SJCRH30 (cell line): ENCODE measurements at regions not wholly inside any gene's neighbourhood (a gene's known extent, or its start where the extent isn't known, plus 50 kb on each side); places are given as distances from the start of the nearest gene placed in this dataset.
A peak's percentile ranks its signal among the peaks of the same experiment; 100 is the strongest.

Experiments
- DNase-seq, 2 experiments: peaks; one replicate each; pipeline ENCODE4 v3.0.0-alpha.2; 2015 to 2020
- H3K27ac ChIP-seq: fragments of 250-450 bp; sonication (Bioruptor Pico); 2 replicates; pipeline ENCODE4 v1.5.1; 2020; ENCODE audit warnings: mild to moderate bottlenecking, moderate library complexity
- H3K27me3 ChIP-seq: fragments of 250-450 bp; sonication (Bioruptor Pico); 2 replicates; pipeline ENCODE4 v1.5.1; 2020; ENCODE audit warnings: mild to moderate bottlenecking, moderate library complexity
- H3K36me3 ChIP-seq: fragments of 250-450 bp; sonication (Bioruptor Pico); 2 replicates; pipeline ENCODE4 v1.5.1; 2020; ENCODE audit warnings: mild to moderate bottlenecking, moderate library complexity
- H3K4me1 ChIP-seq: fragments of 250-450 bp; sonication (Bioruptor Pico); 2 replicates; pipeline ENCODE4 v1.5.1; 2020; ENCODE audit warnings: mild to moderate bottlenecking, moderate library complexity
- H3K4me3 ChIP-seq: fragments of 250-450 bp; sonication (Bioruptor Pico); 2 replicates; pipeline ENCODE4 v1.5.1; 2020; ENCODE audit warnings: mild to moderate bottlenecking, moderate library complexity
- H3K9me3 ChIP-seq: fragments of 250-450 bp; sonication (Bioruptor Pico); replicated peaks from 2 replicates; pipeline ENCODE4 v1.5.1; 2020; ENCODE audit warnings: mild to moderate bottlenecking, moderate library complexity

DNA sequence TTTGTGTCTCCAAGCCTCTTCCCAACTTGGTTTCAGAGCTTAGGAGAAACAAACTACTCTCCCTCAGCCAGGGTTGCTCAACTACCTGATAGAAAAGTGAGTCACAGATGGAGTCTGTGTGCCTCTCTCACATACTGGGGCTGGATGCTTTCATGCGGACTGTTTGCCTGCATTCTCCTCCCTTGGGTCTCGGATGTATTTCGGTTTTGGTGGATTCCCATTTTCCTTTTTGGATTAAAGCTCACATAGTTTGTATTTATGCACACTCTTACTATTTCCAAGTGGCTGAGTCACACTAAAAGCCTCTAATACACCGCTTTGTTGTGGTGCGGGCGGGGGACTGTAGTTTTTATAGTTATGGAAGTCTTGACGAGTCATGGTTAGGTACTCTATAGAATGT, 505.4 kb downstream of the LRFN5 start:
- no peaks in the 10 kb centered on the region for H3K27me3 ChIP-seq
- no peak for DNase-seq
- no peaks in the 10 kb centered on the region for H3K36me3 ChIP-seq
- H3K27ac ChIP-seq = no peak overlapping the region
- H3K4me3 ChIP-seq = no peak overlapping the region
- H3K4me1 ChIP-seq = no peaks in the 10 kb centered on the region
- no peaks in the 10 kb centered on the region for H3K9me3 ChIP-seq

DNA sequence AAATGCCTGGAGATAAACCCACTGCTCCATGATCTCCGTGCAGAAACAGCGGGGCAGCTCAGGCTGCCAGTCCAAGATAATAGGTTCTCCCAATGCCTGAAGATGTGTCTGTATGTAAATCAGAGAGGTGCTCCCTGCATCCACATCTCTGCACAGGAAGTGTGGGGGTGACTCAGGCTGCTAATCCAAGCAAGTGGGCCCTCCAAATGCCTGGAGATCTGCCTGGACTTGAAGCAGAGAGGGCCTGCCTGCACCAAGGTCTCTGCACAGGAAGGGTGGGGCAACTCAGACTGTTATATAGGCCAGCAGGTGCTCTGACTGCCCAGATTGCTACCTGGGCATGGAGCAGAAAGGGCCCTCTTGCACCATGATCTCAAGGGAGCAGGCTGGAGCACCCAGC, 504.7 kb downstream of the LRFN5 start:
- Histone ChIP-seq H3K36me3 (no peaks in the 10 kb centered on the region), H3K4me1 (no peaks in the 10 kb centered on the region), H3K27ac (no peak overlapping the region), H3K9me3 (no peaks in the 10 kb centered on the region), H3K4me3 (no peak overlapping the region), H3K27me3 (no peaks in the 10 kb centered on the region)
- DNase-seq = no peak

DNA sequence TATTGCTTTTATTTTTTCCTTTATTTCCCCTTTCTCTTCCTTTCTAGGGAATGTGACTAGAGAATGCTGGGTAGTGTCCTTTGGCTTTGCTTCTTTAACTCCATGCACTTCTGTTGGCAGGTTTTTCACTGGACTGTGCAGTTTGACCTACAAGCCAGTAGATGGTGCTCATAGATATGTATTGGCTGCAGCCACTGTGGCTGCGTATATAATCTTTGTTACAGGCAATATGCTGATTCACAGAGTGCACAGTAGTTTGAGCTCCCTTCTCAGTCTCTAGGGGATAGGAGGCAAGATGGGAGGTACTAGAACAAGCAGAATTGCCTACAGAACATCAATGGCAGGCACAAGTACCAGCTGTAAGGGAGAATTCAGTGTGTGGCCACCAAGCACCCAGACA, 503.5 kb downstream of the LRFN5 start:
- no peaks in the 10 kb centered on the region for H3K9me3 ChIP-seq
- peak; percentile 34 to 63 for DNase-seq
- no peak overlapping the region for H3K27ac ChIP-seq
- no peaks in the 10 kb centered on the region for H3K27me3 ChIP-seq
- H3K4me1 ChIP-seq = no peaks in the 10 kb centered on the region
- no peak overlapping the region for H3K4me3 ChIP-seq
- no peaks in the 10 kb centered on the region for H3K36me3 ChIP-seq

DNA sequence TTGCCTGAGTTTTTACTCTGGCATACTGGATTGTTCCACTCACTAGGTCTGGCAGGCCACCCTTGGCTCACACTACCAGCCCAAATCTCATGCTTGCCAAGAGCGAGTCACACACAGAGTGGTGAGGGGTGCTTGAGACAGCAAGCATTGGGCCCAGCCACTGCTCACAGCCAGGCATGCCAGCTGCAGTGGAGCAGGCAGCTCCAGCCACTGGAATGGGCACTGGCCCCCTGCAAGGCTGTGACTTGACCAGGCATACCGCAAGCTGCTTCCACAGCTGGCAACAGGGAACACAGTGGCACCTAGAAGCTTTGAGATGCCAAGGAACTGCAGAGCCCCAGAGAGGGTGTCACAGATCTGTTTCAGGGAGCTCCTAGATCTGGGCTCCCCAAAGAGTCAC, 488.5 kb downstream of the LRFN5 start:
- H3K27me3 ChIP-seq = no peaks in the 10 kb centered on the region
- H3K4me1 ChIP-seq = no peaks in the 10 kb centered on the region
- no peak overlapping the region for H3K4me3 ChIP-seq
- DNase-seq = no peak
- H3K27ac ChIP-seq = no peak overlapping the region
- no peaks in the 10 kb centered on the region for H3K36me3 ChIP-seq
- no peaks in the 10 kb centered on the region; the same call in 1 of the 2 replicates for H3K9me3 ChIP-seq

DNA sequence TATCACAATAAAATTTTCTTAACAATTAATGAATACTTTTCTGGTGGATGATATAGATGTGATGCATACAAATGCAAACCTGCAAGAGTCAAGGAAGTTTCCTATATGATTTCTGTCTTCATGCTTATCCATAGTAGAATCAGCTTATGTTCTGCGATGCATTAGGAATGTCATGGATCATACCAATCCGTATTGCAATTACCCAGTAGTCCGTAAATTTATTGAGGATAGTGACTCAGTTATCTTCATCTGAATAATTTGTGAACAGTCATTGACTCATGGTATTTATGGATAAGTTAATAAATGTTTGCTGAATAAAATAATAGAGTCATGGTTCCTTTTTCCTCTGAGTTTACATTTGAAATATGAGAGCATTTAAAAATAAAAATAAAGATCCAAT, 483.4 kb downstream of the LRFN5 start:
- Histone ChIP-seq H3K27ac (no peak overlapping the region), H3K27me3 (no peaks in the 10 kb centered on the region), H3K4me1 (no peaks in the 10 kb centered on the region), H3K4me3 (no peak overlapping the region), H3K9me3 (no peaks in the 10 kb centered on the region; the same call in 1 of the 2 replicates), H3K36me3 (no peaks in the 10 kb centered on the region)
- no peak for DNase-seq

DNA sequence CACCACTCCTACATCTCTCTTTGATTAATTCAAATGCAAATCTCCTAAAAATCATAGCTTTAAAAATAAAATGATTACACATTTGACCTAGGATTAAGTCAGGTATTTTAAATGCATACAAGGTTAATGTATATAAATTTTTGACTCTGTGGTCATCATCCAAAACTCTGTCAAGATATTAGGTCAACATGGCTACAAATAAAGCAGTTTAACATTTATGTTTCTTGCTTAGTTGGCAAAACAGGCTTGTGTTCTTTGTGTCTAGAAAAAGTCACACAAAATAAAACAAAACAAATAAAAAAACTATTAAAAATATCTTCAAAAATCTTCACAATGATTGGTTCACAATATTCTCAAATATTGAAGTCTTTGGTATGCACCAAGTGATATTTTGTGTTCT, 473.2 kb downstream of the LRFN5 start:
- no peak for DNase-seq

DNA sequence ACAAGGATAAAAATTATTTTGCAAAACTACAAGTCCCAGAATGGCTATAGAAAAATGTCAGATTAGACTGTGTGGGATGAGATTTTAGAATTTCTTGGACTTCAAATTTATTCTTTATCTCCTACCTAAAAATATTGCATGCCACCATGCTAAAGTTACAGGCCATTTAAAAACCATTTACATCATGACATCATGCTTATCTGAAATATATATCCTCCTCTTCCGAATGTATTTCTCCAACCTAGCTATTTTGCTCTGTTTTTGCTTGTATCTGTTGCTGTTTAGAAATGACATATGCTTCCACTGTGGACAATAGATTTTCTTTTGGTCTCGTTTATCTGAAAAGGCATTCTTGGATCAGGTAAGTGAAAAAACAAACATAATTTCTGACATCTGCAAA, 471.7 kb downstream of the LRFN5 start:
- no peaks in the 10 kb centered on the region; the same call in 1 of the 2 replicates for H3K4me1 ChIP-seq
- H3K4me3 ChIP-seq = no peak overlapping the region
- DNase-seq = no peak
- H3K27me3 ChIP-seq = no peaks in the 10 kb centered on the region
- no peak overlapping the region for H3K27ac ChIP-seq
- H3K36me3 ChIP-seq = no peaks in the 10 kb centered on the region
- H3K9me3 ChIP-seq = no peaks in the 10 kb centered on the region

More for the DNA sequence above, 473.2 kb downstream of the LRFN5 start:
- H3K9me3 ChIP-seq = no peaks in the 10 kb centered on the region
- no peaks in the 10 kb centered on the region for H3K36me3 ChIP-seq
- H3K4me3 ChIP-seq = no peak overlapping the region
- H3K27ac ChIP-seq = no peak overlapping the region
- no peaks in the 10 kb centered on the region for H3K27me3 ChIP-seq
- no peaks in the 10 kb centered on the region; the same call in 1 of the 2 replicates for H3K4me1 ChIP-seq

DNA sequence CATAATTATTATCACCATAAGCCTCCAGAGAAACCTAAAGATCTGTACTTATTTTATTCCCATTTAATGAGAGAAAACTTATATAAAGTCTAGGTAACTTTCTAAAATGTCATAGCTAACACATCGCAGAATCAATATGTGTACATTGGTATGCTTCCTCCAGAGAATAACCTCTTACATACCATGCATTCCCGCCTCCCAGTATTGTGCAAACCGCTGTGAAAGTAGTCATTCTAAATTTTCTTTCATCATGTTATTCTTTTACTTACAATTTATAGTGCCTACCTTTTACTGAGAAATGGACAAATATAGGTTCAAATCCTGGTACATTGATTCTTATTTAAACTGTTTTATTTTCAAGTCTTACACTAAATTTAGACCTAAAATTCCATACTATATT, 463.4 kb downstream of the LRFN5 start:
- H3K4me3 ChIP-seq = no peak overlapping the region
- no peaks in the 10 kb centered on the region for H3K36me3 ChIP-seq
- H3K27ac ChIP-seq = no peak overlapping the region
- DNase-seq = no peak
- H3K9me3 ChIP-seq = no peaks in the 10 kb centered on the region
- H3K27me3 ChIP-seq = no peaks in the 10 kb centered on the region
- no peaks in the 10 kb centered on the region for H3K4me1 ChIP-seq

DNA sequence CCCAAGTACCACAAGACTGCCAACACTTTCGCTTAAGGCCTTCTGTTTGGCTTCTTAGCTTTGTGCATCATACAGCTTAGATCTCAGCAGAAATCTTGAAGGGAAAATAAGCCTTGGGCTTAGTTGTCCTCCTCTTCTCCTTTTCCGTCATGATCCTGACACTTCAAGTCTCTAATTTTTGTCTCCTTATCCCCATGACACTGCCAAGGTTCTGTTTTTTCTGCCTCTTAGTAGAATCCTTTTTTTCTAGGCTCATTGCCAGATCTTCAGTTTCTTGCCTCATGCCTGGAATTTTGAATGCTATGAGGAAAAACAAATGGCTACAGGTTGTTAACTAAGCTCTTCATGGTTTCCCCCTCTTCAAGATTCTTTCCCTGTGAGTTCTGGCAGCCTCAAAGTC, 450.4 kb downstream of the LRFN5 start:
- Histone ChIP-seq H3K36me3 (no peaks in the 10 kb centered on the region), H3K4me3 (no peak overlapping the region), H3K27me3 (no peaks in the 10 kb centered on the region), H3K4me1 (no peaks in the 10 kb centered on the region), H3K27ac (no peak overlapping the region), H3K9me3 (no peaks in the 10 kb centered on the region)
- DNase-seq = no peak

DNA sequence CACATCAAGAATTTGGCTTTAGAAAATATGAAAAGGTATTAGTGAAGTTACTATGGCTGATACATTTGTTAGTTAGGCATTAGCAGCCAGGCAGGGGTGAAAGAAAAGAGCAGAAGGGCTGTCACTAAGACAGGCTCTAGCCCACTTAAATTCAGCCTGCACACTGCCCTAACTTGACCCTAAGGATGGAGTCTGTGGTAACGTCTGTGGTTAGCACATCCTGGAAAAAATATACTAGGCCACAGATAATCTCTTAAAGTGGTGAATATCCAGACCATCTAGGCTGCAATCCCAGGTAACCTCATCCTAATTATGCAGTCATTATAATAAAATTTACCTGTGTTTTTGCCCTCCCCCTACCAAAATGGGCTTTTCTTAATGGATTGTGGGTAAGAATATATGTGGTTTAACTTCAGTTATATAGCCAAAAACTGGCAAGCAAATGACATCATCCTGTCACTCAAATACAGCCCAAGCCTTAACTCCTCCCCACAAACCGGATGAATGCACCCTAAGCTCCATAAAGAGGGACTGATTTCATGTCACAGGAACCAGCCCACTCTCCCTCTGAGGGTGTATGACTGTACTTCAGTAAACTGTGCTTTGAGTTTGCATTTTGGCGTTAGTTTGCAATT, 440.9 kb downstream of the LRFN5 start:
- H3K36me3 ChIP-seq = no peaks in the 10 kb centered on the region
- peak; percentile 46 to 69 for DNase-seq
- H3K27me3 ChIP-seq = no peaks in the 10 kb centered on the region
- H3K27ac ChIP-seq = peak overlapping the region; percentile 30
- no peak overlapping the region for H3K4me3 ChIP-seq
- no peaks in the 10 kb centered on the region for H3K9me3 ChIP-seq
- H3K4me1 ChIP-seq = peaks cover 8% of the 10 kb centered on the region

DNA sequence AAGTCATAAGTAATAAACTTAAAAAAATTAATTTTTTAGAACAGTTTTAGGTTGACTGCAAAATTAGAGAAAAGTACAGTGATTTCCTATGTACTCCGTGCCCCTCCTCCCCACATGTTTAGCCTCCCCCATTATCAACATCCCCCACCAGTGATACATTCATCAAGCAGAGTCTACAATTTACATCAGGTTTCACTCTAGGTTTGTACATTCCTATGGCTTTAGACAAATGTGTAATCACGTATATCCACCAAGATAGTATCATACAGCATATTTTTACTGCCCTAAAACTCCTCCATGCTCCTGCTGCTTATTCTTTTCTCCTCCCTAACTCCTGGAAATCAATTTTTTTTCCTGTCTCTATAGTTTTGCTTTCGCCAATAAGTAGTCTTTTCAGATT, 438.7 kb downstream of the LRFN5 start:
- DNase-seq = no peak

DNA sequence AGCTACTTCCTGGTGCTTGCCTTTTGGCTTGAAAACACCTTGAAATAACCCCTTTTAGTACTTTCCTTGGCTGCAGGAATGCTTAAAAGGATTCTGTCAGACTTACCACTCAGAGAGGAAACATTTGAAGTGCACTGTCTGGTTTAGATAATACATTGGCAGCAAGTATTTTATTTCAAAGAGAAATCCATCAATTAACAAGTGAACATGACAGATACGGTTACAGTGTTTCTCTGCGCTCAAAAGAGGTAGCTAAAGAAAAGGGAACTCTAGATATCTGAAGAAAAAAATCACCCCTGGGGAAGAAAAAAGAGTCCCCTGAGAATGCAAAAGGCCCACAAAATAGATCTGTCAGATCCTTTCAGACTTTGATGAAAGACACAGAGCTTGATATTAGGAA, 421.9 kb downstream of the LRFN5 start:
- Histone ChIP-seq H3K27me3 (no peaks in the 10 kb centered on the region), H3K4me1 (no peaks in the 10 kb centered on the region), H3K4me3 (no peak overlapping the region), H3K27ac (no peak overlapping the region), H3K9me3 (no peaks in the 10 kb centered on the region), H3K36me3 (no peaks in the 10 kb centered on the region)
- DNase-seq = no peak

More for the DNA sequence above, 438.7 kb downstream of the LRFN5 start:
- peaks cover 8% of the 10 kb centered on the region for H3K4me1 ChIP-seq
- no peaks in the 10 kb centered on the region for H3K36me3 ChIP-seq
- no peaks in the 10 kb centered on the region for H3K27me3 ChIP-seq
- no peak overlapping the region for H3K4me3 ChIP-seq
- no peak overlapping the region for H3K27ac ChIP-seq
- no peaks in the 10 kb centered on the region for H3K9me3 ChIP-seq

DNA sequence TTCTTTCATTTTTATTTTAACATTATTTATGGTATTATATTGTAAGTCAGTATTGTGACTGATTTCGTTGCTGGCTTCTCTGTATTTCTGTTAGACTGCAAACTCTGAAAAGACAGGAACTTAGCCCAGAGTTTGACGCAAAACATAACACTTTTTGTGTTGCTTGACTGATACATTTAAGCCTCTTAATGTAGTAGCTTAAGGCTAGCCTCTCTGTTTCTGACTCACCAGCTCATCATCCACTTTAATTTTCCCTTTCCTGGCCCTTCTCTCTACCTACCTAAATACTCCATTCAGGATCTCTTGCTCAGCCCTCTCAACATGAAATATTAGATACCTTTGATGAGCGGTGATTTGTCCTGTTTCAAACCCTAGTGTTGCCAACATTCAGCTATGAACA, 420.6 kb downstream of the LRFN5 start:
- Histone ChIP-seq H3K27ac (no peak overlapping the region), H3K36me3 (no peaks in the 10 kb centered on the region), H3K4me1 (no peaks in the 10 kb centered on the region), H3K9me3 (no peaks in the 10 kb centered on the region), H3K4me3 (no peak overlapping the region), H3K27me3 (no peaks in the 10 kb centered on the region)
- no peak for DNase-seq

DNA sequence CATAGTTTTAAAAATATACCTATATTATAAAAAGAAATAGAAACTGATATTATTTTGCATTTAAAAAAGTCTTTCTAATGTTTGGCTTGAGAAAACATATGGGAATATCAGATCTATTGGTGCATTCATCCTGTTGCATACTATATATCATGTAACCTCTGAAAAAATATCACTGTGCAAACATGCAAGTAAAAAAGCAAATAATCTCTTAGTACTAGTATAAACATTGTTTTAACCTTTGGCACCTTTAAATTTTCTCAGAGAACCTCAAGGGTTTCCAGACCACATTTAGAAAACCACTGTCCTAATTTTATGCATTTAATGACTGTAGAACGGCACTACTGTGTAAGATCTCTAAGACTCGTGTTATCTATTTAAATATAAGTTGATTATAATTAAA, 416.8 kb downstream of the LRFN5 start:
- Histone ChIP-seq H3K27ac (no peak overlapping the region), H3K9me3 (no peaks in the 10 kb centered on the region), H3K4me1 (no peaks in the 10 kb centered on the region), H3K4me3 (no peak overlapping the region), H3K27me3 (no peaks in the 10 kb centered on the region), H3K36me3 (no peaks in the 10 kb centered on the region)
- no peak for DNase-seq

DNA sequence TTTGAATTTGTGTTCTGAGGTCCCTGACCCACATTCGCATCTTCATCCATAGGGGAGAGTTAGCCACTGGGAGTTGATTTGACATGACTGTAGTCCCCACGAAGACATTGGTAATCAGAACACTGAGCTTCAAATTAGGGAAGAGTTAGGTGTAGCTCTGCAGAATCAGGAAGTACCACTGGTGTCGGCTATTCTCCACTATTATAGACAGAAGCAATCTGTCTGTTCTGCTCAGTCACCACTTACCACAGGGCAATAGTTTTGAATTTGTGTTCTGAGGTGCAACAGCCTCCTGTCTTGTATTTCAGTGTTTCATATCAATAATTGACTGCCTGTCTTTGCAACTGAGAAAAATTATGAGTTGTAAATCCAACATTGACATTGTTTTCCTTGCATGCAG, 407.6 kb downstream of the LRFN5 start:
- H3K36me3 ChIP-seq = no peaks in the 10 kb centered on the region
- no peaks in the 10 kb centered on the region for H3K4me1 ChIP-seq

DNA sequence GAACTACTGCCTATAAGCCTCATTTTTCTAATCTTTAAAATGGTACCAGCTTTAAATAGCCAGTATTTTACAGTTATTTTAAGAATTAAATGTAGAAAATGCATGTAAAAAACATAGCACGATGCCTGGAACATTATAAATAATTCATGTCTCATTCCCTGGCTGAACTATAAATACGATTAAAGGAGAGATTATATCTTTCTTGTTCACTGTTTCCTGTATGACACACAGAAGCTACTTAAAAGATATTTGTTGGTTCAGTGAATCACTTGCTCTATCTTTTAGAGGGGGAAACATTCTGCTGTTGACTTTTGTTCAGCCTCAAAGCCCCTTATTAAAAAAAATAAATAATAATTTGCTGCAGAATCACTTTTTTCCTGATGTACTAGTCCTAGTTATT, 406.9 kb downstream of the LRFN5 start:
- no peak overlapping the region for H3K4me3 ChIP-seq
- no peaks in the 10 kb centered on the region for H3K4me1 ChIP-seq
- DNase-seq = no peak
- no peaks in the 10 kb centered on the region for H3K27me3 ChIP-seq
- H3K27ac ChIP-seq = no peak overlapping the region
- no peaks in the 10 kb centered on the region for H3K36me3 ChIP-seq
- no peaks in the 10 kb centered on the region for H3K9me3 ChIP-seq

More for the DNA sequence above, 407.6 kb downstream of the LRFN5 start:
- no peaks in the 10 kb centered on the region for H3K27me3 ChIP-seq
- DNase-seq = no peak
- no peaks in the 10 kb centered on the region for H3K9me3 ChIP-seq
- no peak overlapping the region for H3K4me3 ChIP-seq
- no peak overlapping the region for H3K27ac ChIP-seq
